K562 (cell line): ENCODE measurements at regions not wholly inside any gene's neighbourhood (a gene's known extent, or its start where the extent isn't known, plus 50 kb on each side); places are given as distances from the start of the nearest gene placed in this dataset.

Experiments
- ATAC-seq: fragments of 200-7000 bp; cut with Tn5 transposase; 3 replicates; pipeline ENCODE4 v1.9.1; 2020; ENCODE audit warnings: moderate library complexity
- BruUV-seq: library from RNA; stranded (reverse); fragments of 400-500 nt; replicated peaks from 2 replicates; lab custom pipeline; 2021; lab: Mats Ljungman, UMichigan
- CTCF ChIA-PET: fragments of 300-600 bp; formaldehyde crosslinking; extraction: SDS; loops from one replicate; lab custom pipeline; 2021; ENCODE audit warnings: low intra/inter-chr PET ratio; lab: Yijun Ruan, JAX
- POLR2A ChIA-PET: fragments of 300-600, 350-650 bp; sonication (Branson Sonifier 250); formaldehyde crosslinking; extraction: SDS; loops from one replicate; lab custom pipeline; 2021; ENCODE audit warnings: antibody characterized with exemption, inconsistent platforms; lab: Yijun Ruan, JAX
- DNase-seq, 4 experiments: peaks; one replicate each; pipeline versions ENCODE4 v3.0.0 to v3.0.0-alpha.2; 2011 to 2018; ENCODE audit warnings: low spot score in 3 of 4, mixed read lengths in 3 of 4; ENCODE audit errors: extremely low read depth in 1 of 4
- FAIRE-seq: peaks from 2 replicates; lab custom pipeline; 2011; peaks lifted over from hg19 to GRCh38; lab: Jason Lieb, UNC
- H2AFZ ChIP-seq: 2 replicates; pipeline ENCODE4 v1.6.0; 2011; ENCODE audit warnings: low read depth, low read length, control low read depth, inconsistent platforms
- H3K27ac ChIP-seq: fragments of 200-600 bp; 3 replicates; pipeline ENCODE4 v1.8.0; 2011; ENCODE audit warnings: low read depth, mild to moderate bottlenecking, control low read depth, inconsistent platforms, low read length, moderate library complexity, mixed read lengths; ENCODE audit errors: extremely low read depth
- H3K27me3 ChIP-seq, 2 experiments: fragments of 300-600 bp in 1 of 2; 2 replicates in 1 of 2; 3 replicates in 1 of 2; pipeline versions ENCODE4 v1.6.0 to v1.8.0; 2011; ENCODE audit warnings: inconsistent platforms in 2 of 2, low read length in 2 of 2, mild to moderate bottlenecking in 1 of 2, mixed read lengths in 1 of 2, moderate library complexity in 1 of 2; ENCODE audit not compliant: control insufficient read depth in 2 of 2, insufficient read depth in 2 of 2
- H3K36me3 ChIP-seq: fragments of 300-600 bp; 3 replicates; pipeline ENCODE4 v1.8.0; 2011; ENCODE audit warnings: mild to moderate bottlenecking, low read length, inconsistent platforms; ENCODE audit not compliant: control insufficient read depth, insufficient read depth
- H3K4me1 ChIP-seq, 2 experiments: fragments of 200-600 bp in 1 of 2; replicated peaks in 1 of 2; 2 replicates in 1 of 2; 3 replicates in 1 of 2; pipeline versions ENCODE4 v1.5.1 to v1.8.0; 2011; ENCODE audit warnings: inconsistent platforms in 2 of 2, low read length in 2 of 2, mild to moderate bottlenecking in 1 of 2, mixed read lengths in 1 of 2, moderate library complexity in 1 of 2; ENCODE audit not compliant: control insufficient read depth in 2 of 2, insufficient read depth in 2 of 2
- H3K4me2 ChIP-seq: 2 replicates; pipeline ENCODE4 v1.6.1; 2011; ENCODE audit warnings: low read length, control low read depth, inconsistent platforms, mixed read lengths; ENCODE audit not compliant: insufficient read depth
- H3K4me3 ChIP-seq: fragments of 200-600 bp; sonication (generic), shearing (Covaris generic); 2 replicates; pipeline ENCODE4 v1.5.1; 2016; ENCODE audit warnings: control low read depth, inconsistent platforms
- H3K79me2 ChIP-seq: fragments of 200-600 bp; 3 replicates; pipeline ENCODE4 v1.8.0; 2011; ENCODE audit warnings: low read length, inconsistent platforms; ENCODE audit not compliant: control insufficient read depth, insufficient read depth
- H3K9ac ChIP-seq, 2 experiments: 2 replicates each; pipeline versions ENCODE4 v1.6.0 to v1.6.1; 2011; ENCODE audit warnings: low read depth in 2 of 2, low read length in 2 of 2, control low read depth in 1 of 2, inconsistent platforms in 1 of 2, mild to moderate bottlenecking in 1 of 2, mixed read lengths in 1 of 2; ENCODE audit not compliant: insufficient read depth in 1 of 2
- H3K9me1 ChIP-seq: one replicate; pipeline ENCODE4 v1.6.0; 2011; ENCODE audit warnings: inconsistent platforms, mild to moderate bottlenecking, low read length, moderate library complexity; ENCODE audit not compliant: control insufficient read depth, insufficient read depth
- H3K9me3 ChIP-seq: replicated peaks from 2 replicates; pipeline ENCODE4 v1.5.1; 2011; ENCODE audit warnings: low read depth, low read length, inconsistent platforms; ENCODE audit not compliant: control insufficient read depth, insufficient read depth
- H4K20me1 ChIP-seq: replicated peaks from 2 replicates; pipeline ENCODE4 v1.6.1; 2011; ENCODE audit warnings: low read length, inconsistent platforms, mixed read lengths; ENCODE audit not compliant: control insufficient read depth, insufficient read depth
- CEBPG ChIP-seq, 3 experiments: fragments of 200-800 bp in 1 of 3; sonication (Bioruptor generic) in 1 of 3; sonication (generic) in 1 of 3; formaldehyde crosslinking in 1 of 3; IDR thresholded peaks in 2 of 3; conservative IDR thresholded peaks in 1 of 3; 2 replicates each; pipeline versions ENCODE4 v1.6.1 to v1.8.0; 2016 to 2022; ENCODE audit warnings: missing compliant biosample characterization in 2 of 3, missing genetic modification characterization in 2 of 3, mild to moderate bottlenecking in 1 of 3, missing genetic modification reagents in 1 of 3
- CLOCK ChIP-seq: fragments of 250-450 bp; sonication (Bioruptor Pico); IDR thresholded peaks from 2 replicates; pipeline ENCODE4 v1.4.0; 2020; ENCODE audit warnings: mild to moderate bottlenecking, moderate library complexity, borderline replicate concordance
- EZH2 ChIP-seq: IDR thresholded peaks from 2 replicates; pipeline ENCODE4 v1.6.1; 2012; ENCODE audit warnings: low read depth, mild to moderate bottlenecking, inconsistent platforms, low read length, borderline replicate concordance
- HDAC1 ChIP-seq, 2 experiments: fragments of 450-650 bp; IDR thresholded peaks; 2 replicates each; pipeline ENCODE4 v1.6.1; 2016 to 2017; ENCODE audit warnings: inconsistent platforms in 1 of 2, mild to moderate bottlenecking in 1 of 2, moderate library complexity in 1 of 2
- JUNB ChIP-seq: fragments of 450-650 bp; formaldehyde crosslinking; conservative IDR thresholded peaks from 2 replicates; pipeline ENCODE4 v1.4.0; 2020; ENCODE audit warnings: mild to moderate bottlenecking
- KLF1 ChIP-seq: fragments of 450-650 bp; IDR thresholded peaks from 2 replicates; pipeline ENCODE4 v1.6.1; 2016; ENCODE audit warnings: missing genetic modification characterization, missing compliant biosample characterization
- MCM2 ChIP-seq: fragments of 450-650 bp; IDR thresholded peaks from 2 replicates; pipeline ENCODE4 v1.6.1; 2017; ENCODE audit warnings: low read depth, mild to moderate bottlenecking
- NCOA6 ChIP-seq: fragments of 450-650 bp; IDR thresholded peaks from 2 replicates; pipeline ENCODE4 v1.6.1; 2017; ENCODE audit warnings: mild to moderate bottlenecking
- NR2F6 ChIP-seq: fragments of 450-650 bp; formaldehyde crosslinking; IDR thresholded peaks from 2 replicates; pipeline ENCODE4 v1.4.0; 2020; ENCODE audit warnings: mild to moderate bottlenecking
- SMAD1 ChIP-seq: fragments of 150-350 bp; IDR thresholded peaks from 2 replicates; pipeline ENCODE4 v1.6.1; 2014; ENCODE audit warnings: low read length, low read depth; ENCODE audit not compliant: partially characterized antibody
- SMARCA5 ChIP-seq: fragments of 450-650 bp; IDR thresholded peaks from 2 replicates; pipeline ENCODE4 v1.6.1; 2016
- TARDBP ChIP-seq: fragments of 450-650 bp; IDR thresholded peaks from 2 replicates; pipeline ENCODE4 v1.6.1; 2016
- ZBTB2 ChIP-seq: fragments of 450-650 bp; IDR thresholded peaks from 2 replicates; pipeline ENCODE4 v1.6.1; 2016; ENCODE audit warnings: antibody characterized with exemption
- ZNF239 ChIP-seq: fragments of 250-450 bp; sonication (Bioruptor Pico); IDR thresholded peaks from 2 replicates; pipeline ENCODE4 v1.4.0; 2020; ENCODE audit warnings: mild to moderate bottlenecking
- ZNF449 ChIP-seq: fragments of 250-450 bp; sonication (Bioruptor Pico); IDR thresholded peaks from 2 replicates; pipeline ENCODE4 v1.8.0; 2022; ENCODE audit warnings: moderate library complexity, mild to moderate bottlenecking, inconsistent platforms
- ZNF79 ChIP-seq: fragments of 250-450 bp; sonication (Bioruptor Pico); IDR thresholded peaks from 2 replicates; pipeline ENCODE4 v1.4.0; 2020; ENCODE audit warnings: low read depth, mild to moderate bottlenecking, moderate library complexity
- WGBS: fragments of 100-300 bp; shearing (Covaris generic); methylation state at CpG from one replicate; pipeline ENCODE4 v1.1.6; 2016; ENCODE audit warnings: low coverage, mixed read lengths; ENCODE audit not compliant: insufficient coverage; ENCODE audit errors: missing lambda C conversion rate; 5-methylcytosine and 5-hydroxymethylcytosine counted together
- in situ Hi-C: fragments of 300-500 bp; cut with MboI; formaldehyde crosslinking; loops from 4 replicates; pipeline ENCODE4 v1.15.0; 2018; ENCODE audit warnings: inconsistent platforms, mixed read lengths
- intact Hi-C: fragments of 100-400 bp; cut with micrococcal nuclease; formaldehyde crosslinking; loops from 2 replicates; pipeline ENCODE4 v1.14.2; 2022

- 18% methylated on average over 9 of the region's 9 CpGs for WGBS
- TF ChIP-seq NCOA6: no peak
- TF ChIP-seq MCM2: no peak
- TF ChIP-seq KLF1: no peak
- TF ChIP-seq JUNB: no peak
- no peak for TF ChIP-seq ZNF79 (CRISPR knock-in tag)
- TF ChIP-seq CLOCK: no peak
- TF ChIP-seq SMAD1: no peak
- no peak for TF ChIP-seq CEBPG (CRISPR knock-in tag; IDR thresholded peaks at IDR 0.05)
- TF ChIP-seq CEBPG (tag; conservative IDR thresholded peaks at IDR 0.05 in 1 of 2, IDR thresholded peaks at IDR 0.05 in 1 of 2): no peak
- no peak for TF ChIP-seq HDAC1 (IDR thresholded peaks at IDR 0.05)
- TF ChIP-seq EZH2: no peak
- TF ChIP-seq TARDBP: no peak
- TF ChIP-seq ZBTB2: no peak
- no peak for TF ChIP-seq ZNF239
- no peak for TF ChIP-seq NR2F6 (CRISPR knock-in tag)
- TF ChIP-seq ZNF449 (CRISPR knock-in tag): no peak
- TF ChIP-seq SMARCA5: no peak
- TF ChIP-seq, all 486 proteins: peak for 0
- H3K27ac ChIP-seq: no peak overlapping the region
- FAIRE-seq (no peak), ATAC-seq (no peak), DNase-seq (no peak)
- H3K36me3 ChIP-seq: no peaks in the 10 kb centered on the region
- in situ Hi-C loops: no loop called here
- H3K4me2 ChIP-seq: no peak overlapping the region
- no peak overlapping the region for H3K9ac ChIP-seq
- peaks cover 0 to 5% of the 10 kb centered on the region in 2 experiments; a peak in 2 of 5 replicates for H3K27me3 ChIP-seq
- no peaks in the 10 kb centered on the region for H3K9me3 ChIP-seq
- H3K9me1 ChIP-seq: no peaks in the 10 kb centered on the region
- H4K20me1 ChIP-seq: no peaks in the 10 kb centered on the region
- H2AFZ ChIP-seq: no peak overlapping the region
- BruUV-seq: no TSS peak
- H3K4me1 ChIP-seq: no peaks in the 10 kb centered on the region
- ChIA-PET CTCF (no interaction called here), POLR2A (no interaction called here)
- intact Hi-C loops: no loop called here
- H3K79me2 ChIP-seq: no peaks in the 10 kb centered on the region
- H3K4me3 ChIP-seq: no peak overlapping the region
These were observed 1282.1 kb downstream of the TBC1D22A start for GRCh38 chr22:48044487-48045060.
